MCF 10A (cell line): ENCODE measurements at regions not wholly inside any gene's neighbourhood (a gene's known extent, or its start where the extent isn't known, plus 50 kb on each side); places are given as distances from the start of the nearest gene placed in this dataset.

ENCODE experiments used
- BruUV-seq: library from RNA; stranded (reverse); fragments of 400-500 nt; replicated peaks from 2 replicates; lab custom pipeline; 2021; lab: Mats Ljungman, UMichigan
- CTCF ChIA-PET: fragments of 300-600 bp; sonication (Branson Sonifier 250); formaldehyde crosslinking; extraction: SDS; loops from one replicate; lab custom pipeline; 2021; ENCODE audit warnings: antibody characterized with exemption, inconsistent platforms; lab: Yijun Ruan, JAX
- POLR2A ChIA-PET: fragments of 300-600, 350-650 bp; sonication (Branson Sonifier 250); formaldehyde crosslinking; extraction: SDS; loops from one replicate; lab custom pipeline; 2020; ENCODE audit warnings: antibody characterized with exemption, inconsistent platforms; lab: Yijun Ruan, JAX
- DNase-seq: peaks from one replicate; pipeline ENCODE4 v3.0.0-alpha.2; 2018; ENCODE audit not compliant: unreplicated experiment
- H3K27ac Mint-ChIP-seq: one replicate; pipeline ENCODE4 v1.8.0; 2022; ENCODE audit warnings: mild to moderate bottlenecking, low read depth, mixed read lengths; ENCODE audit not compliant: unreplicated experiment
- H3K27me3 Mint-ChIP-seq: one replicate; pipeline ENCODE4 v1.8.0; 2022; ENCODE audit warnings: mixed read lengths; ENCODE audit not compliant: insufficient read depth, unreplicated experiment
- H3K36me3 Mint-ChIP-seq: one replicate; pipeline ENCODE4 v1.8.0; 2022; ENCODE audit warnings: mild to moderate bottlenecking, moderate library complexity, mixed read lengths; ENCODE audit not compliant: insufficient read depth, unreplicated experiment
- H3K4me1 Mint-ChIP-seq: one replicate; pipeline ENCODE4 v1.8.0; 2022; ENCODE audit warnings: mixed read lengths; ENCODE audit not compliant: insufficient read depth, unreplicated experiment
- H3K4me3 Mint-ChIP-seq: one replicate; pipeline ENCODE4 v1.8.0; 2022; ENCODE audit warnings: mild to moderate bottlenecking, moderate library complexity, mixed read lengths; ENCODE audit not compliant: unreplicated experiment
- H3K9me3 Mint-ChIP-seq: one replicate; pipeline ENCODE4 v1.8.0; 2022; ENCODE audit warnings: mixed read lengths; ENCODE audit not compliant: unreplicated experiment
- CTCF ChIP-seq: fragments of 200-600 bp; IDR thresholded peaks from one replicate; pipeline ENCODE4 v1.8.0; 2022; ENCODE audit warnings: antibody characterized with exemption, mild to moderate bottlenecking; ENCODE audit not compliant: unreplicated experiment
- intact Hi-C: fragments of 100-400 bp; cut with micrococcal nuclease; formaldehyde crosslinking; loops from 2 replicates; pipeline ENCODE4 v1.14.1; 2022

DNA sequence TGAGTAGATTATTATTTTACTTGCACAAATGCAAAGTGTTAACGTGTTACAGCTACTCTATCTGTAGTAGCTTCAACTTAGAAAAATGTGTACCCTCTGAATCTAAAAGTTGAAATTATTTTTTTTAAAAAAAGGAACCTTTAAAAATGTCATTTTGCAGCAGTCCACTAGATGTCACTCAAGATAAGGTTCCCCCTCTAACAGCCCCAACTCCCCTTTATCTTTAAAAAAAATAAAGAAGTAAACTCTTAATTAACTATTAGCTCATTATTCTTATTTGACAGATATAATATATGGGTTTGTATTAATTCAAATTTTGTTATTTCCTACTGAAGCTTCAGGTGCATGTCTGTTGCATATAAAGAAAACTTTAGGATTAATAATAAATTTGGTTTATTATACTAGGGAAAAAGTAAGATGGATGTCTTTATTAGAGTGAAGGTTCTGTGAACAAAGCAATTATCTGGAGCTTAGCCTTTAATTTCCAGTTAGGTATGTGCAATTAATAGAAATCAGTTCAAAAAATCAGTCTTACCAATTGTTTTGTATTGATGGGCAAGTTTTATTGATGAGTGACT, 288.5 kb downstream of the VGLL3 start:
- Mint-ChIP-seq H3K9me3 (peaks cover 7% of the 10 kb centered on the region), H3K36me3 (no peaks in the 10 kb centered on the region), H3K27ac (no peak overlapping the region), H3K4me1 (no peaks in the 10 kb centered on the region), H3K27me3 (peaks cover 37% of the 10 kb centered on the region), H3K4me3 (no peak overlapping the region)
- TF ChIP-seq CTCF: peak; percentile 51
- ChIA-PET CTCF (interaction anchor here (0.6 to 1.9 kb wide), 18 partner anchors 9 to 1958 kb away, joined by 3 to 18 read pairs (median 3); partner anchors contain the start of gene VGLL3), POLR2A (no interaction called here)
- DNase-seq: peak; percentile 13
- intact Hi-C loops: loop anchor here (5.0 kb wide), 1 partner anchor 380 kb away; no protein-coding TSS in a partner anchor
- no TSS peak for BruUV-seq

DNA sequence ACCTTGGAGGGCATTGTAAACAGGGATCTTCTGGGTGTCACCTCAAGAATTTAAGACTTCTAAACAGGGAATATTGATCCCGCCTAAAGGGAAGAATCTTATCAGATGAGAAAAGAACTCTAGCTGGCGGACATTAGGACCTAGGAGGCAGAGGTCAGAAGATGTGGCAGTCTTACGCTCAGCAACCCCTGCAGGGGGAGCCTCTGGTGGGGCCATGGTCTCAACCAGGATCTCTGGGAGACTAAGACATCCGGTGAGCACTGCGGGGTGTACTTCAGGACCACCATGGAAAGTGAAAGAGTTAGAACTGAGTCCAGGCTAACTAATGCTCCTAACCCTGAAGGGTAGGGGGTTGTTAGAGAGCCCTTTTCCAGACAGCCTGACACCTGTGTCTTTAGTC, 295.2 kb downstream of the VGLL3 start:
- POLR2A ChIA-PET: no interaction called here
- CTCF ChIA-PET: no interaction called here
- intact Hi-C loops: no loop called here
- H3K27me3 Mint-ChIP-seq: peaks cover 39% of the 10 kb centered on the region
- H3K36me3 Mint-ChIP-seq: no peaks in the 10 kb centered on the region
- no TSS peak for BruUV-seq
- H3K27ac Mint-ChIP-seq: no peak overlapping the region
- no peak for DNase-seq
- no peak for TF ChIP-seq CTCF
- H3K9me3 Mint-ChIP-seq: no peaks in the 10 kb centered on the region
- H3K4me1 Mint-ChIP-seq: no peaks in the 10 kb centered on the region
- H3K4me3 Mint-ChIP-seq: no peak overlapping the region

DNA sequence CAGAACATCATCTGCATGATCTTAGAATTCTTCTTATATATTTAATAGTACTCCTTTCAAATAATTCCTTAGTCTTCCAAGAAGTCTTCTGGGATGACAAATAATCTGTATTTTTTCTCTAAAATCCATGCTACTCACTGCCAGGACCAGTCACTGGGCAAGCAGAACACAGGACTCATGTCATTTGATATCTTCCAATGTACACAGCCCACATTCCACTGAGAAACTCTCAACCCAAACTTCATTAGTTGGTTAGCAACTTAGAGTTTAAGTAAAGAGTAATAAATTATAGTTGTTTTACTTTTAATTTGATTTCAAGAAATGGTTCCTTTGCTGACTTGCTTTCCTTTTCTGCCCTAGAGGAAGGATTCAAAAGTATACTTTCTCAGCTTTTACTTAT, 317.0 kb downstream of the VGLL3 start:
- H3K4me1 Mint-ChIP-seq: no peaks in the 10 kb centered on the region
- peaks cover 66% of the 10 kb centered on the region for H3K27me3 Mint-ChIP-seq
- no peak overlapping the region for H3K27ac Mint-ChIP-seq
- no TSS peak for BruUV-seq
- no peaks in the 10 kb centered on the region for H3K36me3 Mint-ChIP-seq
- no peak overlapping the region for H3K4me3 Mint-ChIP-seq
- peaks cover 2% of the 10 kb centered on the region for H3K9me3 Mint-ChIP-seq
- intact Hi-C loops: no loop called here
- ChIA-PET POLR2A (interaction anchor here (0.7 kb wide), 1 partner anchor 13 kb away, joined by 3 read pairs; no protein-coding TSS in a partner anchor), CTCF (no interaction called here)
- no peak for DNase-seq
- TF ChIP-seq CTCF: no peak

- intact Hi-C loops: no loop called here
- no TSS peak for BruUV-seq
- Mint-ChIP-seq H3K4me3 (no peak overlapping the region), H3K4me1 (no peaks in the 10 kb centered on the region), H3K27me3 (peaks cover 83% of the 10 kb centered on the region), H3K36me3 (no peaks in the 10 kb centered on the region), H3K27ac (no peak overlapping the region), H3K9me3 (no peaks in the 10 kb centered on the region)
- DNase-seq: no peak
- no peak for TF ChIP-seq CTCF
- CTCF ChIA-PET: no interaction called here
- POLR2A ChIA-PET: no interaction called here
These were observed 329.1 kb downstream of the VGLL3 start for GRCh38 chr3:86661817-86662216.
